SJCRH30 (cell line): ENCODE measurements at regions not wholly inside any gene's neighbourhood (a gene's known extent, or its start where the extent isn't known, plus 50 kb on each side); places are given as distances from the start of the nearest gene placed in this dataset.
"Not testable (repeated sequence)": the region's sequence is repeated elsewhere in the genome, so short reads cannot be mapped to it uniquely, and the experiment has no call there.

ENCODE experiments used
- DNase-seq, 2 experiments: peaks; one replicate each; pipeline ENCODE4 v3.0.0-alpha.2; 2015 to 2020
- H3K27ac ChIP-seq: fragments of 250-450 bp; sonication (Bioruptor Pico); 2 replicates; pipeline ENCODE4 v1.5.1; 2020; ENCODE audit warnings: mild to moderate bottlenecking, moderate library complexity
- H3K27me3 ChIP-seq: fragments of 250-450 bp; sonication (Bioruptor Pico); 2 replicates; pipeline ENCODE4 v1.5.1; 2020; ENCODE audit warnings: mild to moderate bottlenecking, moderate library complexity
- H3K36me3 ChIP-seq: fragments of 250-450 bp; sonication (Bioruptor Pico); 2 replicates; pipeline ENCODE4 v1.5.1; 2020; ENCODE audit warnings: mild to moderate bottlenecking, moderate library complexity
- H3K4me1 ChIP-seq: fragments of 250-450 bp; sonication (Bioruptor Pico); 2 replicates; pipeline ENCODE4 v1.5.1; 2020; ENCODE audit warnings: mild to moderate bottlenecking, moderate library complexity
- H3K4me3 ChIP-seq: fragments of 250-450 bp; sonication (Bioruptor Pico); 2 replicates; pipeline ENCODE4 v1.5.1; 2020; ENCODE audit warnings: mild to moderate bottlenecking, moderate library complexity
- H3K9me3 ChIP-seq: fragments of 250-450 bp; sonication (Bioruptor Pico); replicated peaks from 2 replicates; pipeline ENCODE4 v1.5.1; 2020; ENCODE audit warnings: mild to moderate bottlenecking, moderate library complexity

DNA sequence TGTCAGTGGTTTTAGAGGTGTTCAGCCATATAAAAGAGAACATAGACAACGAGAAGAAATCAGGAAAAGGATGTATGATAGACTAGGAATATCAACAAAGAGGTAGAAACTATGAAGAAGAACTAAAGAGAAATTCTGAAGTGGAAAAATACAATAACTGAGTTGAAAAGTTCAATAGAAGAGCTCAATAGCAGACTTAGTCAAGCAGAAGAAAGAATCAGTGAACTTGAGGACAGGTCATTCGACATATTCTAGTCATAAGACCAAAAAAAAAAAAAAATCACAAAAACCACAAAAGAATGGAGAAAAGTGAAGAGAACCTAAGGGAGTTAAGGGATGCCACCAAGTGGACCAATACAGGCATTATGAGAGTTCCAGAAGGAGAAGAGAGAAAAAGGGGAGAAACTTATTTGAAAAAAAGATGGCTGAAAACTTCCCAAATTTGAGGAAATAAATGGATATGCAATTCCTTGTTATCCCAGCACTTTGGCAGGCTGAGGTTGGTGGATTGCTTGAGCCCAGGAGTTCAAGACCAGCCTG is 321.2 kb downstream of the ABCC12 start:
- Histone ChIP-seq H3K36me3 (no peaks in the 10 kb centered on the region), H3K9me3 (no peaks in the 10 kb centered on the region), H3K27ac (no peak overlapping the region), H3K4me3 (no peak overlapping the region), H3K27me3 (no peaks in the 10 kb centered on the region), H3K4me1 (no peaks in the 10 kb centered on the region)
- DNase-seq, result no peak

DNA sequence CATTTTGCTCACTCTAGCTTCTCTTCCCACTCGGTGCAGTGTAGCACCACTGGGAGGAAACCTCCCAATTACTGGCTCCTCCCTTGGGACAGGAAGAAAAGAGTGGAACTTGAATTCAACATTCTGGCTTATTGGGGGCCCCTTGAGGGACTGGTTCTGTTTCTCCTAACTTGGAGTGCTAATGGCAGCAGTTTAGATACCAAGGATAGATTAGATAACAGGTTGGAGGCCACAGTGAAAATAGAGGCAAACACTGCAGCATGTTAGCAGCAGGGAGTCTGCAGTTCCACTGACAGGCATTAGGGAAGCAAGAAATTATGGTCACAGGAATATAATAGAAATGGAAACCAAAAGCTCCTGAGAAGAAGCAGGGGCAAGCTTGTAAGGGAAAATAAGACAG is 322.0 kb downstream of the ABCC12 start:
- H3K27ac ChIP-seq, result no peak overlapping the region
- no peak overlapping the region for H3K4me3 ChIP-seq
- no peaks in the 10 kb centered on the region for H3K4me1 ChIP-seq
- H3K27me3 ChIP-seq, result no peaks in the 10 kb centered on the region
- H3K36me3 ChIP-seq, result no peaks in the 10 kb centered on the region
- no peak for DNase-seq
- no peaks in the 10 kb centered on the region for H3K9me3 ChIP-seq

DNA sequence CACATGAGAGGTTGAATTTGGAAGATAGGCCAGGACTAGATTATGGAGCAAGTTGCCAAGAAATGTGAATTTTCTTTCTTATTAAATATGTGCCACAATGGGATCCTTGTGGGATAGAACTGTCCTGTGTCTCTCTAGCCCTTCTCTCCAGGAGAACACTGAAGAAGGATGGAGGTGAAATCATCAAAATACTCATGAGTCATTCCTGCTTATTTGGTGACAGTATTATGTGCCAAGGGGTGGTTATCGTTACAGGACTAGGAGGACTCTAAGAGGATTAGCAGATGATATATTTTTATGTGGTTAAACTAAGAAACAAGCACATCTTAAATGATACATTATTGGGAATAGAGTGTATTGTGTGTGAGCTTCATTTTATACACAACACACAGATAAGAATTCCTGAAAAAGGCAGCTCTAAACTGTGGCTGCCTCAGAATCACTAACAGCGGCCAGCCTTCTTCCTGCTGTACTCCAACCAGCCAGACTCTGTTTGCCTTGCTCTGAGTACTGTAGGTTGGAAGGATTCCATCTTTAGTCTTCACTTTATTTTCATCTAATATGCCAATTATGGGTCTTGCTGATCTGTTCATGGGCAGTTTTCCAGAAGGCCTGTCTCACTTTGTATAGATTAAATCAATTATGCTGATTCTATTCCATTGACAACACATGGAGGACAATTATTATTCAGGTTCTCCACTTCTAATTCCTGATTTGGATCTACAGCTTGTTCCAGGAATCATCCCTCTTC is 325.8 kb downstream of the ABCC12 start:
- no peaks in the 10 kb centered on the region for H3K4me1 ChIP-seq
- no peak overlapping the region for H3K27ac ChIP-seq
- H3K9me3 ChIP-seq, result no peaks in the 10 kb centered on the region
- H3K36me3 ChIP-seq, result no peaks in the 10 kb centered on the region
- H3K27me3 ChIP-seq, result no peaks in the 10 kb centered on the region
- no peak overlapping the region for H3K4me3 ChIP-seq
- no peak for DNase-seq

DNA sequence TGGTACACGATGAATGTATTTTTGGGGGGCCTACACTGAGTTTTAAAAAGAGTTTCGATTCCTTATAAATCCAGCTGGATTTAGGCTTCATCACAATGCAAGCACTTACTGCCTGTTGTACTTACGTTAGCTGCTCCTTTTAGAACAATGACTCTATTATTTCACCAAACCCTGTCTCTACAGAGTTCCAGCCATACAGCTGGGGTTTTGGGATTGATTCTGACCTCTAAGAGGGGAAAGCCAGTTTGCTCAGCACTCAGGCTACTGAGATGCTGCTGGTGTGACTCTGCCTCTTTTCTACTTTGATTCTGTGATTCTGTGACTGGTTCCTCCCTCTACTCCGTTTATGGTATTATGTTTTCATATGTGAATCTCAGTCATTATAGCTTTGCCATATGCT is 329.7 kb downstream of the ABCC12 start:
- no peaks in the 10 kb centered on the region for H3K9me3 ChIP-seq
- H3K27ac ChIP-seq, result no peak overlapping the region
- H3K27me3 ChIP-seq, result no peaks in the 10 kb centered on the region

DNA sequence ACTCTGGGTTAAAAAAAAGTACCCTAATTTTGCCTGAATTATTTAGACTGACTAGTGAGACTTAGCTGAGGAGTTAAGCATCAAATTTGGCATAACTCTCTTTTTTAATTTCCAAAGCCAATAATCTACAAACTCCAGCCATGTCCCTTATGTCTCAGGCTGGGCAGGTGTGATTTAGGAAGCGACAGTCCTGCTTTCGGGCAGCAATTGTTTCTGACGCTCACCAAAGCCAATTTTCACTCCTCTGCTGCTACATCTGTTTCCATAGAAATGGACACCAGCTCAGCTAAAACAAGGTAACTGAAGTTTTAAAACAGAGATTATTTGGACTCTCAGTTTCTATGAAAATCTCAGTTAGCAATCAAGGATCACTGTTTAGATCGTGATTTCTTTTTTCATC is 338.7 kb downstream of the ABCC12 start:
- no peaks in the 10 kb centered on the region for H3K4me1 ChIP-seq
- H3K9me3 ChIP-seq, result no peaks in the 10 kb centered on the region
- DNase-seq, result no peak
- H3K36me3 ChIP-seq, result no peaks in the 10 kb centered on the region
- no peak overlapping the region for H3K4me3 ChIP-seq
- H3K27me3 ChIP-seq, result no peaks in the 10 kb centered on the region
- H3K27ac ChIP-seq, result no peak overlapping the region

More for the DNA sequence above, 329.7 kb downstream of the ABCC12 start:
- H3K4me3 ChIP-seq, result no peak overlapping the region
- DNase-seq, result peak in 1 of 2 experiments; percentile 5
- H3K4me1 ChIP-seq, result no peaks in the 10 kb centered on the region
- no peaks in the 10 kb centered on the region for H3K36me3 ChIP-seq

DNA sequence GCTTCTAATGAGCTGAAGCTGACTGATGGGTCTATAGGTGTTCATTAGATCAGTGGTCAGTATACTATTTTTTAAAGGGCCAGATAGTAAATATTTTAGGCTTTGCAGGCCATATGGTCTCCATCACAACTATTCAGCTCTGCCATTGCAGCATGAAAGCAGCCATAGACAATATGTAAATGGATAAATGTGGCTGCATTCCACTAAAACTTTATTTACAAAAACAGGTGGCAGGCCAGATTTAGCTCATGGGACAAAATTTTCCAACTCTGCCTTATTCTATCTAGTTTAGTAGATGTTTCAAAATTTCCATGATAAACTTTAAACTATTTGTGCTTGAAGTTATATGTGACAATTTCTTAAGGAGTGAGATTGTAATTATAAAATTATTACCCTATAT is 339.3 kb downstream of the ABCC12 start:
- Histone ChIP-seq H3K4me1 (no peaks in the 10 kb centered on the region), H3K27ac (no peak overlapping the region), H3K27me3 (no peaks in the 10 kb centered on the region), H3K9me3 (no peaks in the 10 kb centered on the region), H3K4me3 (no peak overlapping the region), H3K36me3 (no peaks in the 10 kb centered on the region)
- DNase-seq, result no peak

DNA sequence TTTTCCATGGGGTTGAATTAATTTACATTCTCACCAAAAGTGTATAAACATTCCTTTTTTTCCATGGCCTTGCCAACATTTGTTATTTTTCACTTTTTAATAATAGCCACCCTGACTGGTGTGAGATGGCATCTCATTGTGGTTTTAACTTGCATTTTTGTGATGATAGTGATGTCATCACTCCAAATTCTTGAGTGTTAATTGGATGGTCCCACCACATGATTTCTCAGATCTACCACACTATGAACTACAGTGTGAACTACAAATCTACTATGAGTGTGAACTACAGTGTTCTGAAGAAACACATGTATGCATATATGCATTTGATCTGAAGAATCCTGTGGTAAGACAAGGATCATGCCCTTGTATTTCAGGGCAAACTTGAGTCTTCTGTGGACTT is 340.1 kb downstream of the ABCC12 start:
- Histone ChIP-seq H3K9me3 (no peaks in the 10 kb centered on the region), H3K4me1 (no peaks in the 10 kb centered on the region), H3K36me3 (no peaks in the 10 kb centered on the region), H3K4me3 (no peak overlapping the region), H3K27me3 (no peaks in the 10 kb centered on the region), H3K27ac (no peak overlapping the region)
- no peak for DNase-seq

DNA sequence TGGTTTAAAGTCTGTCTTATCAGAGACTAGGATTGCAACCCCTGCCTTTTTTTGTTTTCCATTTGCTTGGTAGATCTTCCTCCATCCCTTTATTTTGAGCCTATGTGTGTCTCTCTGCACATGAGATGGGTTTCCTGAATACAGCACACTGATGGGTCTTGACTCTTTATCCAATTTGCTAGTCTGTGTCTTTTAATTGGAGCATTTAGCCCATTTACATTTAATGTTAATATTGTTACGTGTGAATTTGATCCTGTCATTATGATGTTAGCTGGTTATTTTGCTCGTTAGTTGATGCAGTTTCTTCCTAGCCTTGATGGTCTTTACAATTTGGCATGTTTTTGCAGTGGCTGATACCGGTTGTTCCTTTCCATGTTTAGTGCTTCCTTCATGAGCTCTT is 344.0 kb downstream of the ABCC12 start:
- not testable (repeated sequence) for H3K4me1 ChIP-seq, H3K4me3 ChIP-seq, H3K27me3 ChIP-seq, H3K9me3 ChIP-seq, H3K27ac ChIP-seq, DNase-seq, H3K36me3 ChIP-seq

DNA sequence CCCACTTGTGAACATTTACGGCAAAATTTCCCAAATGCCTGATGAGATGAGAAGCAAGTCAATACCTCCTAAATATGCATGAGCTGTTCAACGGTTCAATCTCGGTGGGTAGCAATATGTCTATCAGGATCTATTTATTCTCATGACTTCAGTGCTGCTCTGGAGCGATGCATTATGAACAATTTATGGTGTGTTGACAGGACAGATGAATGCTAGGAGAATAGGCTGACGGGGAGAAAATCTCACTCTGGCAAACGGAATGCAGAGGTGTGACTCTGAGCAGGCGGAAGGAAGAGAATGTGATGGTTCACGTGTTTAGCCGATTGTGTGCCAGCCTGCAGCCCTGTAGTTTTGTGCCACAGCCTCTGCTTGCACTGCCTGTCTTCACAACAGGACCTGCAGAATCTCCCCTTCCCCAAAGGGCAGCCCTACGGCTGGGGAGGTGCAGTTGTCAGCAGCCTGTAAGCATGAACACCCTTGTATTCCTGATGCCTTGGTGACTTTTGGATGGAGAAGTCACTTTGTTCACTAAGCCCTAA is 345.2 kb downstream of the PHKB start:
- Histone ChIP-seq H3K36me3 (no peaks in the 10 kb centered on the region), H3K4me1 (no peaks in the 10 kb centered on the region), H3K27me3 (no peaks in the 10 kb centered on the region), H3K27ac (no peak overlapping the region), H3K4me3 (no peak overlapping the region), H3K9me3 (no peaks in the 10 kb centered on the region)
- no peak for DNase-seq

DNA sequence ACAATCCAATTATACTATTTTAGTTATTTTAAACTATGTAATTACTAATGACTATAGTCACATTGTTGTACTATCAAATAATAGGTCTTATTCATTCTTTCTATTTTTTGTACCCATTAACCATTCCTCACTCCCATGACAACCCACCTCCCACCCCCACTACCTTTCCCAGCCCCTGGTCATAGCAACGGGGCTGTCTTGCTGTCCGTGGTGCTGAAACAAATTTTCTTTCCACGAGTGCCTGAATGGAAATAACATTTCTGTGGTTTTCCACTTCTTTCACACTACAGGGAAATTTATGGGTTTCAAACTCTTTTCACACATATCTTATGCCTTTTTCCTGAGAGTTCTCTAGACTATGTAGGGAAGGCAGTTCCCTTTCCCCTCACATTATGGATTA is 326.6 kb downstream of the PHKB start:
- DNase-seq, result peak; percentile 25 to 53
- Histone ChIP-seq H3K9me3 (no peaks in the 10 kb centered on the region), H3K4me1 (no peaks in the 10 kb centered on the region), H3K4me3 (no peak overlapping the region), H3K27me3 (no peaks in the 10 kb centered on the region), H3K27ac (no peak overlapping the region), H3K36me3 (no peaks in the 10 kb centered on the region)

DNA sequence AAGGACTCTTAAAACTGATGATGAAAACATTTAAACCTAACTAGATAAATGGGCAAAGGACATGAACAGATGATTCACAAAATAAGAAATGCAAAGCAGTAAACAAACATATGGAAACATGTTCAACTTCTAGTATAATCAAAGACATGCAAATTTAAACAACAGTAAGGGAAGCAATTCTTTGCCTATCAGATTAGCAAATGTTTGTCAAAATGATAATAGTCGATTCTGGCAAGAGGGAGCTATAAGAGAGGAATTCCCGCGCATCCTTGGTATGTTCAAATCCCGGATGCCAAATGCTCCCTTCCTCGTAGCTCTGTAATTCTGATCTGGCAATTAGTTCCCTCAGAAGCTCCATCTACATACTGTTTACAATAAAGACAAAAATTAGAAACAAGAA is 320.5 kb downstream of the PHKB start:
- H3K9me3 ChIP-seq, result no peaks in the 10 kb centered on the region
- no peak for DNase-seq
- no peak overlapping the region for H3K4me3 ChIP-seq
- no peak overlapping the region for H3K27ac ChIP-seq
- no peaks in the 10 kb centered on the region for H3K4me1 ChIP-seq
- H3K27me3 ChIP-seq, result no peaks in the 10 kb centered on the region
- no peaks in the 10 kb centered on the region for H3K36me3 ChIP-seq

DNA sequence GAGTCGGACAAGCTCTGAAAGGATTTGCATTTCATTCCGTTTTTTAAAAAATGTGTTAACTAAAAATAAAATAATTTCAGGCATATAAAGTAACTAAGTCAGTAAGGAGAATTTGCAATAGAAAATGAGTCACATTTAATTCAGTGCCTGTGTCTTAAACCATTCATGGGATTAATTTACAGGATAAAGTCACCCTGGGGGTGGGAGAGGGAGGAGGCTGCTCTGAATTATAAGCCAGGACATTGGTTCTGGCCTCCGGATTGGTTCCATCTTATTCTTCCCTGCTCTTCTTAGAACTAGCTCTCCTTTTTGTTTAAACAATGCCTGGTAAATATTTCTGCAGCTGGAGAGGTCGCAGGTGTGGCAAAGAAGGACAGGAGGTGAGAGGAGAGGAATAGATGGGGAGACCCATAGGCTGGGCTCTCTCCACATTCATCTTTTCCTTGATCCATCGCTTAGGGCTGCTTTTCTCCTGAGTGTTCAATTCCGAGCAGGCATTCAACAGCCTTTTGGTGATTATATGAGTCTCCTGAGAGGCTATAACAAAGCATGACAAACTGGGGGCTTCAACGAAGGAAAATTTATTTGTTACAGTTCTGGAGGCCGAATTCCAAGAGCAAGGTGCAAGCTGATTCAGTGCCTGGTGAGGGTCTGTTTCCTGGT is 319.2 kb downstream of the PHKB start:
- Histone ChIP-seq H3K4me1 (no peaks in the 10 kb centered on the region), H3K4me3 (no peak overlapping the region), H3K27ac (no peak overlapping the region), H3K27me3 (no peaks in the 10 kb centered on the region), H3K9me3 (no peaks in the 10 kb centered on the region), H3K36me3 (no peaks in the 10 kb centered on the region)
- no peak for DNase-seq

DNA sequence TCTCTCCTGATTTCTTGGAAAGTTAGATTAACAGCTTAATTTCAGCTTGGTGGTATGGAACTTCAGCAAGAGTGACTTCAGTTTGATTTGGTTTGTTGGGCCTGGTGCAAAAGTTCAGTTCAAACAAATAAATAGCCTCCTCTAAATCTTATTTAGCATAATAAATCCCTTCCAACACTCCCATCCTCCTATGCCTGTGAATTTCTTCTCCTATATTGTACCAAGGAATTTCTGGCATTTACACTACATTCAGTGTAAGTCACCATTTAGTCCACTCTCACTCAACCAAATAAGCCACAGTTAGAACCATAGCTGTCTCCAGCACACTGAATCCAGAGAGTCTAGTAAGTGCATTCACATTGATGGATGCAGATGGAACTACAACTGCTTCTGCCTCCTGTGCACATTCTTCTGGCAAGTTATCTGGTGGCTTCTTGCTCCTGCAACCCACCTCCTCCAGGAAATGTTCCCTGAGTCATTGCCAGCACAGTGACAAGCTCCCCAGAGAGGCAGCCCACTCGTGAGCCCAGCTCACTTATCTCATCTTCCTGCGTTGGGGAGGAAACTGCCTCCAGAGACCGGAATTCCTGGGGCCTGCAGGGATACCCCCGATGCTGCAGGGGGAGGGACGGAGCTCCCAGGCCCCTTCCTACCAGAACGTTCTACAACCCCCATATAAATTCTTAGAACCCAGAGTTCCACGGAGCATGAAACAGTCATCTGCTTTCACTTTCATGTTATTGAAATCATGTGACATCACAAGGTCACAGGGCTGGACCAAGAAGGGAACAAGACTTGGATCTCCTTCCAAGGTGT is 318.3 kb downstream of the PHKB start:
- H3K4me1 ChIP-seq, result no peaks in the 10 kb centered on the region
- no peak overlapping the region for H3K27ac ChIP-seq
- DNase-seq, result no peak
- H3K27me3 ChIP-seq, result no peaks in the 10 kb centered on the region
- no peaks in the 10 kb centered on the region for H3K36me3 ChIP-seq
- peak overlapping the region; percentile 8; the same call in 1 of the 2 replicates for H3K4me3 ChIP-seq
- no peaks in the 10 kb centered on the region for H3K9me3 ChIP-seq

DNA sequence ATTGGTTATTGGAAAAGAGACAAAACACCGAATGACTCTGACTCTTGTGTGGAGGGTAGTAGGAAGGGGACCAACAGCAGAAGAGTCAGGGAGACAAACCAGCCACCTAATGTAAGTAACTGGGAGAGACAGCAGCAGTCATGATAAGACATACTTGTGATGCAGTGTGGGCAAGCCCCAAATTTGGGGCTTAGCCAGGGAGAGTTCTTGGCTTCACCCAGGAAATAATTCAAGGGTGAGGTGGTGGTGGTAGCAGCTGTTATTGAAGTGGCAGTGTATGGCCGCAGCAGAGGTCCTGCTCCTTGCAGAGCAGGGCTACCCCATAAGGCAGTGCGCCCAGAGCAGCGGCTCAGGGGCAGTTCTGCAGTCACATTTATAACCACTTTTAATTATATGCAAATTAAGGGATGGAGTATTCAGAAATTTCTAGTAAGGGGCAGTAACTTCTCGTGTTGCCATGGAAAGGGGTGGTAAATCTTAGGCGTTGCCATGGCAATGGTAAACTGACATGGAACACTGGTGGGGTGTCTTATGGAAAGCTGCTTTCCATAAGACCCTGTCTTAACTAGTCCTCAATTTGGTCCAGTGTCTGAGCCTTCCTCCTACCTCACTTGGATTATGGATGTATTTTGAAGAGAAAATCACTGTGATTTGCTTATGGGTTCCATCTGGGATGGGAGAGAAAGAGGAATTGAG is 317.1 kb downstream of the PHKB start:
- H3K36me3 ChIP-seq, result no peaks in the 10 kb centered on the region
- no peak overlapping the region for H3K27ac ChIP-seq
- H3K4me1 ChIP-seq, result no peaks in the 10 kb centered on the region
- DNase-seq, result peak in 1 of 2 experiments; percentile 3
- no peak overlapping the region for H3K4me3 ChIP-seq
- no peaks in the 10 kb centered on the region for H3K27me3 ChIP-seq
- no peaks in the 10 kb centered on the region for H3K9me3 ChIP-seq
